ENCODE measurements at regions not wholly inside any gene's neighbourhood (a gene's known extent, or its start where the extent isn't known, plus 50 kb on each side); places are given as distances from the start of the nearest gene placed in this dataset.

- TF ChIP-seq CTCF (IDR thresholded peaks at IDR 0.05), result peak in 1 of 3 experiments; percentile 12
- TF ChIP-seq POLR2A (IDR thresholded peaks at IDR 0.05), result no peak
Observed at GRCh38 chr10:101287997-101288635, 58.9 kb upstream of the LBX1 start.

All from testis (tissue), 2 donors.